ENCODE measurements at regions not wholly inside any gene's neighbourhood (a gene's known extent, or its start where the extent isn't known, plus 50 kb on each side); places are given as distances from the start of the nearest gene placed in this dataset.

DNA sequence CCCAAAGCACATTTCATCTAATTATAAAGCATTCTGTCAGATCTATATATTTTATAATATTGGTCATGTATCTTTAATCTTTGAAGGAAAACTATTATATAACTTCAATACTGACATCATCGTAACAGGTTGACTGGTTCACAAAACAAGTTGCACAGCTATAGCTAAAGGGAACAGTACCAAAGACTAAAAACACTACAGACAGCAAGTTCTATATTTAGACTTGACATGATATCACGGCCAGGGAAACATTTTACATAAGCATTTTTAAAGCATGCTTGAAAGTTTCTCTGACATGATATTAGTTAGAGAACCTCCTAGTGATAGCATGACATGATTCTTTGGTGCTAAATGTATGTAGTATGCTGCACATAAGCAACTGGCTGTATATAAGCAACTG lies 182.5 kb downstream of the NDFIP2 start:
- no peak overlapping the region for H3K27ac Mint-ChIP-seq (ENCODE audit: unreplicated experiment)
- H3K9me3 Mint-ChIP-seq: peaks cover 2% of the 10 kb centered on the region
- H3K4me3 Mint-ChIP-seq: no peak overlapping the region
- H3K4me1 Mint-ChIP-seq: peaks cover 39% of the 10 kb centered on the region
- H3K27me3 Mint-ChIP-seq (ENCODE audit: low read depth): no peaks in the 10 kb centered on the region
- no peak for DNase-seq (ENCODE audit: low read depth, low spot score)
- H3K36me3 Mint-ChIP-seq (ENCODE audit: low read depth): no peaks in the 10 kb centered on the region
- TF ChIP-seq, protein P1, sequence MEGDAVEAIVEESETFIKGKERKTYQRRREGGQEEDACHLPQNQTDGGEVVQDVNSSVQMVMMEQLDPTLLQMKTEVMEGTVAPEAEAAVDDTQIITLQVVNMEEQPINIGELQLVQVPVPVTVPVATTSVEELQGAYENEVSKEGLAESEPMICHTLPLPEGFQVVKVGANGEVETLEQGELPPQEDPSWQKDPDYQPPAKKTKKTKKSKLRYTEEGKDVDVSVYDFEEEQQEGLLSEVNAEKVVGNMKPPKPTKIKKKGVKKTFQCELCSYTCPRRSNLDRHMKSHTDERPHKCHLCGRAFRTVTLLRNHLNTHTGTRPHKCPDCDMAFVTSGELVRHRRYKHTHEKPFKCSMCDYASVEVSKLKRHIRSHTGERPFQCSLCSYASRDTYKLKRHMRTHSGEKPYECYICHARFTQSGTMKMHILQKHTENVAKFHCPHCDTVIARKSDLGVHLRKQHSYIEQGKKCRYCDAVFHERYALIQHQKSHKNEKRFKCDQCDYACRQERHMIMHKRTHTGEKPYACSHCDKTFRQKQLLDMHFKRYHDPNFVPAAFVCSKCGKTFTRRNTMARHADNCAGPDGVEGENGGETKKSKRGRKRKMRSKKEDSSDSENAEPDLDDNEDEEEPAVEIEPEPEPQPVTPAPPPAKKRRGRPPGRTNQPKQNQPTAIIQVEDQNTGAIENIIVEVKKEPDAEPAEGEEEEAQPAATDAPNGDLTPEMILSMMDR (conservative IDR thresholded peaks at IDR 0.05): no peak

DNA sequence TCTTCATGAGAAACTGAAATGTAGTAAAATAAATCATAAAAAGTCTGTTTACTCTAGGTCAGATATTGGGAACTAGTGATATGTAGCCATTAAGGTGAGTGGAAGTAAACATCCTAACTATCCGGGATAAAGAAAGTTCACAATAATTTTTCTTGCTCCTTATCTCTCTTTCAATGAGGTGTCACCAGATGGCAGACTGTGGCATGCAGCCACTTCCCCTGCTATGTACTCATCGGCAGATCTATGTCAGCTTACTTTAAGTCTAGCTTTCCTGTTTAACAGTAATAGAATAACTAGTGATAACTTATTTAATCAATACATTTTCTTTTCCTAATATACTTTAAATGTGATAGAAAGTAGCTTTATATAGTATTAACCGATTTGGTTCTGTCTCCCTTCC lies 181.9 kb downstream of the NDFIP2 start:
- peaks cover 2% of the 10 kb centered on the region for H3K9me3 Mint-ChIP-seq
- no peaks in the 10 kb centered on the region for H3K27me3 Mint-ChIP-seq (ENCODE audit: low read depth)
- H3K4me1 Mint-ChIP-seq: peaks cover 38% of the 10 kb centered on the region
- TF ChIP-seq, protein P1 (conservative IDR thresholded peaks at IDR 0.05): peak; percentile 29
- H3K27ac Mint-ChIP-seq (ENCODE audit: unreplicated experiment): no peak overlapping the region
- DNase-seq (ENCODE audit: low read depth, low spot score): no peak
- no peak overlapping the region for H3K4me3 Mint-ChIP-seq
- H3K36me3 Mint-ChIP-seq (ENCODE audit: low read depth): no peaks in the 10 kb centered on the region

DNA sequence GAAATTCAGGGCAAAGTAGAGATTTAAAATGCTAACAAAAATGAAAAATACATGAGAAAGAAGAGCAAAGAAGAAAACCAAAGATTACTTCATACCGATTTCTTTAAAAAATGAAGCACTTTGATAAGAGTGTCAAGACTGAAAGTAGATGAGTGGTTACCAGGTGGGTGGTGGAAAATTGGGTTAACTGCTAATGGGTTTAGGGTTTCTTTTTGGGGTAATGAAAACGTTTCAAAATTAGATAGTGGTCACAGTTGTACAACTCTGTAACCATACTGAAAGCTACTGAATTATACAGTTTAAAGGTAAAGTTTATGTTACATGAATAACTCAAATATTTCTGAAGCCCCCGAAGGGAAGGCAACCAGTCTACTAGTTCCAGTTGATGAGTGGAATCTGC lies 179.4 kb downstream of the NDFIP2 start:
- no peak for DNase-seq (ENCODE audit: low read depth, low spot score)
- Mint-ChIP-seq H3K27me3 (ENCODE audit: low read depth) (no peaks in the 10 kb centered on the region), H3K27ac (ENCODE audit: unreplicated experiment) (no peak overlapping the region), H3K36me3 (ENCODE audit: low read depth) (no peaks in the 10 kb centered on the region), H3K9me3 (no peaks in the 10 kb centered on the region), H3K4me3 (no peak overlapping the region), H3K4me1 (peaks cover 42% of the 10 kb centered on the region)
- TF ChIP-seq, protein P1 (conservative IDR thresholded peaks at IDR 0.05): no peak

DNA sequence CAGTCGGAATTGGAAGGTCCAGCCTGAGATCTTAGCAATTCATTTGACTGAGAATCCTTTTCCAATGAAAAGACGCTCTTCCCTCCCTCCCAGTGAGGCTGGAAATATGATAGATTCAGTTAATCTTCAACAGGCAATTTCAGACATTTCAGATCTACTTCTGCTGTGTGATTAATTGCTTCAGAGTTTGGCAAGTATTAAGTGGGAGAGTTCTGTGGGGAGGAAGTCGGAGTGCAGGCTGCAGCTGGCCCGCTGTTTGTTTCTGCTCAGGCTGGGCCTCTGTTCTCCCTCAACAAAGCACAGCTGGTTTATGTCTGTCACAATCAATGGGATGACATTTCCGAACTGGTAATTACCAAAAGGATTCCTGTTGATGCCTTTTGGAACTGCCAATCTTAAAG lies 178.2 kb downstream of the NDFIP2 start:
- no peak overlapping the region for H3K27ac Mint-ChIP-seq (ENCODE audit: unreplicated experiment)
- H3K4me3 Mint-ChIP-seq: no peak overlapping the region
- no peaks in the 10 kb centered on the region for H3K36me3 Mint-ChIP-seq (ENCODE audit: low read depth)
- H3K27me3 Mint-ChIP-seq (ENCODE audit: low read depth): no peaks in the 10 kb centered on the region
- TF ChIP-seq, protein P1 (conservative IDR thresholded peaks at IDR 0.05): no peak
- peak; percentile 8 for DNase-seq (ENCODE audit: low read depth, low spot score)
- H3K4me1 Mint-ChIP-seq: peaks cover 47% of the 10 kb centered on the region
- H3K9me3 Mint-ChIP-seq: no peaks in the 10 kb centered on the region

DNA sequence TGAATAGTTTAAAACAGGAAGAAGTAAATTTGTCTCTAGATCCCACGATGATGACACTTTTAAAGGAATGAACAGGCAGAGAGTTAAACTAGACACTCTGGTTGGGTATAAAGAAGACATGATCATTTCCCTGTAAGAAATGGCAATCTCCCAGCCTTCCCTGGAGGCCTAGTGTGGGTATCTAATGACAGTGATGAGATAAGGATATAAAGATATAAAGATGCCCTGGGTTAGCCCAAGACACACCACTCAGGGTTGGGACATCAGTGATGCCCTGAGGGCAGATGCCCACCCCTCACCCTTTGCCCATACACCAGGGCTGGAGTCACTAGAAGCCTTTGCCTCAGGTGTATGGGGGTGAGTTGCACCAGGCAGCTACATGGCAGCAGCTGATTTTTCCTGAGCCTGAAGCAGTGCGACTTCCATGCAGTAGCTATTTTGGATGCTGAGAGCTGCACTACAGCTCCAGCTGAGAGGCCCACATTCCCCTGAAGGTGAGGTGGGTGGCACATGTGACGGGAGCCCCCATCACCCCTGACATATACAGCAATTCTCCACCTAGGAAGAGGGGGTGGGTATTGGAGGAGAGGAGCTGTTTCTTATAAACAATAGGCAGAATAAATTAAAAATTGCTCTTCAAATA lies 177.5 kb downstream of the NDFIP2 start:
- Mint-ChIP-seq H3K27ac (ENCODE audit: unreplicated experiment) (no peak overlapping the region), H3K4me1 (peaks cover 47% of the 10 kb centered on the region), H3K27me3 (ENCODE audit: low read depth) (no peaks in the 10 kb centered on the region), H3K36me3 (ENCODE audit: low read depth) (no peaks in the 10 kb centered on the region), H3K9me3 (no peaks in the 10 kb centered on the region), H3K4me3 (peak overlapping the region; percentile 6)
- no peak for DNase-seq (ENCODE audit: low read depth, low spot score)
- TF ChIP-seq, protein P1 (conservative IDR thresholded peaks at IDR 0.05): no peak

Data from neural crest cell (in vitro differentiated cells).